ENCODE measurements at regions not wholly inside any gene's neighbourhood (a gene's known extent, or its start where the extent isn't known, plus 50 kb on each side); places are given as distances from the start of the nearest gene placed in this dataset.

DNA sequence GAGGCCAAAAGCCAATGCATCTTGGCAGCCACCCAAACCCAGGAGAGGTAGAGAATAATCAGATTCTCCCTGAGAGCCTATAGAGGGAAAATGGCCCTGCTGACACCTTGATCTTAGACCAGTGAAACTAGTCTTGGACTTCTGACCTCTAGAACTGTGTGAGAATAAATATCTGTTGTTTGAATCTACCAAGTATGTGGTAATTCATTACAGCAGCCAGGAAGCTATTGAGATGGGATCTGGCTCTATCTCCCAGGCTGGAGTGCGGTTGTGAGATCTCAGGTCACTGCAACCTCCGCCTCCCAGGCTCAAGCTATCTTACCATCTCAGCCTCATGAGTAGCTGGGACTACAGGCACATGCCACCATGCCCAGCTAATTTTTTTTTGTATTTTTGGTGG is 567.2 kb downstream of the MBD2 start:
- in situ Hi-C loops (cut with MboI; ENCODE audit: low sequenced_read_pairs) (no loop called here), intact Hi-C loops (cut with micrococcal nuclease) (no loop called here), dilution Hi-C loops (cut with HindIII; ENCODE audit: low sequenced_read_pairs, unreplicated experiment) (no loop called here)
- Histone ChIP-seq H3K27ac (ENCODE audit: insufficient read depth, low read length) (no peak overlapping the region), H2BK5ac (ENCODE audit: low read depth, low read length, poor library complexity, severe bottlenecking) (no peak overlapping the region), H4K5ac (ENCODE audit: low read depth, low read length) (no peak overlapping the region), H3K79me1 (ENCODE audit: low read depth in 1 of 2, low read length in 2 of 2) (no peaks in the 10 kb centered on the region), H3K27me3 (ENCODE audit: control insufficient read depth, insufficient read depth, low read length) (no peaks in the 10 kb centered on the region), H3K9me3 (ENCODE audit: control insufficient read depth, insufficient read depth, low read length) (peaks cover 10% of the 10 kb centered on the region; the same call in 1 of the 2 replicates), H2BK20ac (ENCODE audit: low read depth, low read length) (no peak overlapping the region), H2AK9ac (replicated peaks; ENCODE audit: low read depth, low read length, poor library complexity) (no peak overlapping the region), H3K4me2 (ENCODE audit: low read depth, low read length) (no peak overlapping the region), H3K36me3 (ENCODE audit: control insufficient read depth, insufficient read depth, low read length) (no peaks in the 10 kb centered on the region), H3K23ac (ENCODE audit: low read depth, low read length) (no peak overlapping the region), H2BK120ac (ENCODE audit: low read depth, low read length) (no peak overlapping the region), H3K18ac (ENCODE audit: low read depth, low read length) (no peak overlapping the region), H3K4me1 (ENCODE audit: control insufficient read depth, insufficient read depth, low read length) (no peaks in the 10 kb centered on the region), H3K9me1 (ENCODE audit: insufficient read depth, low read length) (no peaks in the 10 kb centered on the region), H3K9ac (ENCODE audit: low read depth, low read length) (no peak overlapping the region), H3K56ac (ENCODE audit: extremely low read depth, insufficient read depth, low read length) (no peak overlapping the region), H2BK15ac (ENCODE audit: low read depth, low read length) (no peak overlapping the region), H4K91ac (ENCODE audit: insufficient read depth, low read depth, low read length) (no peak overlapping the region), H4K20me1 (ENCODE audit: insufficient read depth, low read length) (no peaks in the 10 kb centered on the region), H3K14ac (replicated peaks; ENCODE audit: low read depth, low read length) (no peak overlapping the region), H3K4ac (ENCODE audit: low read depth, low read length) (no peak overlapping the region), H2AFZ (replicated peaks; ENCODE audit: low read length, poor library complexity) (no peak overlapping the region), H4K8ac (ENCODE audit: low read depth in 2 of 2, low read length in 2 of 2) (no peak overlapping the region), H2AK5ac (ENCODE audit: low read depth, low read length) (no peak overlapping the region), H3K4me3 (ENCODE audit: insufficient read depth, low read depth, low read length) (no peak overlapping the region)
- ATAC-seq (ENCODE audit: low read depth) (no peak), DNase-seq (no peak)
- POLR2A ChIA-PET (ENCODE audit: unreplicated experiment): no interaction called here
- CTCF ChIA-PET: no interaction called here
- TF ChIP-seq MXI1 (IDR thresholded peaks at IDR 0.05; ENCODE audit: borderline replicate concordance, low read depth, low read length) (no peak), CTCF (conservative IDR thresholded peaks at IDR 0.05; ENCODE audit: low read depth, low read length) (no peak), SMC3 (IDR thresholded peaks at IDR 0.05; ENCODE audit: low read depth, low read length) (no peak), RAD21 (IDR thresholded peaks at IDR 0.05; ENCODE audit: low read length) (no peak), MAZ (IDR thresholded peaks at IDR 0.05; ENCODE audit: borderline replicate concordance, low read depth, low read length) (no peak), POLR2A (IDR thresholded peaks at IDR 0.05; ENCODE audit: low read depth, low read length) (no peak), ELK1 (IDR thresholded peaks at IDR 0.05; ENCODE audit: borderline replicate concordance, low read depth, low read length) (no peak), RFX5 (IDR thresholded peaks at IDR 0.05; ENCODE audit: low read depth, low read length) (no peak), NFE2L2 (IDR thresholded peaks at IDR 0.05; ENCODE audit: low read depth, low read length) (no peak), BHLHE40 (IDR thresholded peaks at IDR 0.05; ENCODE audit: low read depth, low read length) (no peak), USF2 (IDR thresholded peaks at IDR 0.05; ENCODE audit: low read depth, low read length) (no peak), FOS (IDR thresholded peaks at IDR 0.05; ENCODE audit: low read depth, low read length) (no peak), CEBPB (IDR thresholded peaks at IDR 0.05; ENCODE audit: low read depth, low read length) (no peak), CHD1 (IDR thresholded peaks at IDR 0.05; ENCODE audit: low read depth, low read length) (no peak), MAFK (IDR thresholded peaks at IDR 0.05; ENCODE audit: low read depth, low read length) (no peak)
- no TSS peak for BruUV-seq (replicated peaks)
- no CpG with 5 or more reads among the region's 2 CpGs for WGBS, 2 experiments (ENCODE audit: extremely low coverage in 2 of 2, insufficient read length in 1 of 2)

Measured in IMR-90 (cell line).